ENCODE measurements at regions not wholly inside any gene's neighbourhood (a gene's known extent, or its start where the extent isn't known, plus 50 kb on each side); places are given as distances from the start of the nearest gene placed in this dataset.

GRCh38 chr12:47591361-47591791 is 114.5 kb downstream of the RPAP3 start:
- Histone ChIP-seq H3K79me2 (ENCODE audit: insufficient read depth, low read length) (no peaks in the 10 kb centered on the region), H3K36me3 (replicated peaks in 1 of 2; ENCODE audit: control insufficient read depth in 1 of 2, insufficient read depth in 2 of 2, low read length in 2 of 2) (no peaks in the 10 kb centered on the region), H2AFZ (ENCODE audit: low read length) (no peak overlapping the region), H3K27ac (ENCODE audit: extremely low read length, insufficient read depth, low read length) (no peak overlapping the region), H3K9me3 (ENCODE audit: low read length) (no peaks in the 10 kb centered on the region), H3K4me2 (ENCODE audit: low read depth, low read length) (no peak overlapping the region), H3K27me3 (ENCODE audit: control insufficient read depth in 1 of 2, insufficient read depth in 2 of 2, low read length in 2 of 2) (no peaks in the 10 kb centered on the region), H3K4me3 (replicated peaks in 1 of 3; ENCODE audit: insufficient read depth in 1 of 3, low read depth in 2 of 3, low read length in 3 of 3) (no peak overlapping the region), H3K4me1 (ENCODE audit: insufficient read depth, low read length) (no peaks in the 10 kb centered on the region), H3K9ac (ENCODE audit: insufficient read depth, low read depth, low read length) (no peak overlapping the region), H4K20me1 (ENCODE audit: insufficient read depth, low read length) (no peaks in the 10 kb centered on the region)
- FAIRE-seq, result no peak
- in situ Hi-C loops (cut with HindIII; ENCODE audit: extremely low pct_ligation_motif_present, low pct_unique_long_range_greater_than_20kb) (no loop called here), intact Hi-C loops (cut with micrococcal nuclease; ENCODE audit: unreplicated experiment) (no loop called here)
- CTCF ChIA-PET (ENCODE audit: low intra/inter-chr PET ratio, low total read pairs), result no interaction called here
- TF ChIP-seq KLF15 (CRISPR knock-in tag; IDR thresholded peaks at IDR 0.05; ENCODE audit: borderline replicate concordance) (no peak), HOXA5 (CRISPR knock-in tag; IDR thresholded peaks at IDR 0.05) (no peak), MTA3 (CRISPR knock-in tag; IDR thresholded peaks at IDR 0.05) (no peak), IRF2 (CRISPR knock-in tag; IDR thresholded peaks at IDR 0.05) (no peak), SKIL (CRISPR knock-in tag; IDR thresholded peaks at IDR 0.05; ENCODE audit: borderline replicate concordance) (no peak)
- TF ChIP-seq, protein P1, sequence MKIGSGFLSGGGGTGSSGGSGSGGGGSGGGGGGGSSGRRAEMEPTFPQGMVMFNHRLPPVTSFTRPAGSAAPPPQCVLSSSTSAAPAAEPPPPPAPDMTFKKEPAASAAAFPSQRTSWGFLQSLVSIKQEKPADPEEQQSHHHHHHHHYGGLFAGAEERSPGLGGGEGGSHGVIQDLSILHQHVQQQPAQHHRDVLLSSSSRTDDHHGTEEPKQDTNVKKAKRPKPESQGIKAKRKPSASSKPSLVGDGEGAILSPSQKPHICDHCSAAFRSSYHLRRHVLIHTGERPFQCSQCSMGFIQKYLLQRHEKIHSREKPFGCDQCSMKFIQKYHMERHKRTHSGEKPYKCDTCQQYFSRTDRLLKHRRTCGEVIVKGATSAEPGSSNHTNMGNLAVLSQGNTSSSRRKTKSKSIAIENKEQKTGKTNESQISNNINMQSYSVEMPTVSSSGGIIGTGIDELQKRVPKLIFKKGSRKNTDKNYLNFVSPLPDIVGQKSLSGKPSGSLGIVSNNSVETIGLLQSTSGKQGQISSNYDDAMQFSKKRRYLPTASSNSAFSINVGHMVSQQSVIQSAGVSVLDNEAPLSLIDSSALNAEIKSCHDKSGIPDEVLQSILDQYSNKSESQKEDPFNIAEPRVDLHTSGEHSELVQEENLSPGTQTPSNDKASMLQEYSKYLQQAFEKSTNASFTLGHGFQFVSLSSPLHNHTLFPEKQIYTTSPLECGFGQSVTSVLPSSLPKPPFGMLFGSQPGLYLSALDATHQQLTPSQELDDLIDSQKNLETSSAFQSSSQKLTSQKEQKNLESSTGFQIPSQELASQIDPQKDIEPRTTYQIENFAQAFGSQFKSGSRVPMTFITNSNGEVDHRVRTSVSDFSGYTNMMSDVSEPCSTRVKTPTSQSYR (CRISPR knock-in tag; IDR thresholded peaks at IDR 0.05; ENCODE audit: borderline replicate concordance), result no peak
- ATAC-seq, result no peak
- POLR2A ChIA-PET, result no interaction called here
- DNase-seq (ENCODE audit: low spot score), result no peak
- 3% methylated on average over 4 of the region's 4 CpGs for WGBS (ENCODE audit: low lambda C conversion rate)
- BruUV-seq (replicated peaks), result no TSS peak

Measured in HepG2 (cell line).